ENCODE measurements at regions not wholly inside any gene's neighbourhood (a gene's known extent, or its start where the extent isn't known, plus 50 kb on each side); places are given as distances from the start of the nearest gene placed in this dataset.

DNA sequence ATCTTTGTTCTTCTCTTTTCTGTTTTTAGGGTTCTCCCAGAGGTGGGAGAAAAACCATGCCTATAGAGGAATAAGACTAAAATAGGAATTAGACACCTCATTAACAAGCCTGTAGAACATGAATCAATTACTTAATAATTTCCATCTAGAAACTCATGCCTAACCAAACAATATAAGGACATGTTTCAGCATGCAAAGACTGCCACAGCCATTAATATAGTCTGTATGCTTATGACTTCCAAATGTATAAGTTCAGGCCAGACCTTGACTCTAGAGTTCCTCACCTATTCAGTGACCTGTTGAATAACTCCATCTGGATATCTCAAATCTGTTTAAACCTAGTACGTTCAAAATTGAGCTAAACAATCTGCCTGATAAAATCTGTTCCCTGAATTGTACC is 304.6 kb downstream of the BMP4 start:
- Histone ChIP-seq H3K9ac (ENCODE audit: extremely low read depth, low read length, poor library complexity, severe bottlenecking) (no peak overlapping the region), H3K9me3 (ENCODE audit: control insufficient read depth, low read length) (peaks cover 9% of the 10 kb centered on the region), H3K27me3 (ENCODE audit: control insufficient read depth, insufficient read depth, low read length, poor library complexity, severe bottlenecking) (no peaks in the 10 kb centered on the region), H3K4me3 (ENCODE audit: low read length) (no peak overlapping the region), H3K4me1 (ENCODE audit: control insufficient read depth, insufficient read depth, low read length) (no peaks in the 10 kb centered on the region), H3K36me3 (ENCODE audit: control insufficient read depth, insufficient read depth, low read length) (no peaks in the 10 kb centered on the region), H3K27ac (ENCODE audit: low read depth, low read length) (no peak overlapping the region)
- TF ChIP-seq, protein P1, sequence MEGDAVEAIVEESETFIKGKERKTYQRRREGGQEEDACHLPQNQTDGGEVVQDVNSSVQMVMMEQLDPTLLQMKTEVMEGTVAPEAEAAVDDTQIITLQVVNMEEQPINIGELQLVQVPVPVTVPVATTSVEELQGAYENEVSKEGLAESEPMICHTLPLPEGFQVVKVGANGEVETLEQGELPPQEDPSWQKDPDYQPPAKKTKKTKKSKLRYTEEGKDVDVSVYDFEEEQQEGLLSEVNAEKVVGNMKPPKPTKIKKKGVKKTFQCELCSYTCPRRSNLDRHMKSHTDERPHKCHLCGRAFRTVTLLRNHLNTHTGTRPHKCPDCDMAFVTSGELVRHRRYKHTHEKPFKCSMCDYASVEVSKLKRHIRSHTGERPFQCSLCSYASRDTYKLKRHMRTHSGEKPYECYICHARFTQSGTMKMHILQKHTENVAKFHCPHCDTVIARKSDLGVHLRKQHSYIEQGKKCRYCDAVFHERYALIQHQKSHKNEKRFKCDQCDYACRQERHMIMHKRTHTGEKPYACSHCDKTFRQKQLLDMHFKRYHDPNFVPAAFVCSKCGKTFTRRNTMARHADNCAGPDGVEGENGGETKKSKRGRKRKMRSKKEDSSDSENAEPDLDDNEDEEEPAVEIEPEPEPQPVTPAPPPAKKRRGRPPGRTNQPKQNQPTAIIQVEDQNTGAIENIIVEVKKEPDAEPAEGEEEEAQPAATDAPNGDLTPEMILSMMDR (conservative IDR thresholded peaks at IDR 0.05) = no peak
- H3K27ac Mint-ChIP-seq = no peak overlapping the region
- H3K4me1 Mint-ChIP-seq = peaks cover 7% of the 10 kb centered on the region
- H3K36me3 Mint-ChIP-seq (ENCODE audit: low read depth) = no peaks in the 10 kb centered on the region
- 90 to 94% methylated on average over 1 of the region's 1 CpG for WGBS, 2 experiments (ENCODE audit: insufficient coverage in 1 of 2, insufficient read length in 1 of 2)
- DNase-seq = no peak
- peaks cover 3% of the 10 kb centered on the region for H3K9me3 Mint-ChIP-seq
- H3K4me3 Mint-ChIP-seq = no peak overlapping the region
- no peaks in the 10 kb centered on the region for H3K27me3 Mint-ChIP-seq (ENCODE audit: insufficient read depth)

DNA sequence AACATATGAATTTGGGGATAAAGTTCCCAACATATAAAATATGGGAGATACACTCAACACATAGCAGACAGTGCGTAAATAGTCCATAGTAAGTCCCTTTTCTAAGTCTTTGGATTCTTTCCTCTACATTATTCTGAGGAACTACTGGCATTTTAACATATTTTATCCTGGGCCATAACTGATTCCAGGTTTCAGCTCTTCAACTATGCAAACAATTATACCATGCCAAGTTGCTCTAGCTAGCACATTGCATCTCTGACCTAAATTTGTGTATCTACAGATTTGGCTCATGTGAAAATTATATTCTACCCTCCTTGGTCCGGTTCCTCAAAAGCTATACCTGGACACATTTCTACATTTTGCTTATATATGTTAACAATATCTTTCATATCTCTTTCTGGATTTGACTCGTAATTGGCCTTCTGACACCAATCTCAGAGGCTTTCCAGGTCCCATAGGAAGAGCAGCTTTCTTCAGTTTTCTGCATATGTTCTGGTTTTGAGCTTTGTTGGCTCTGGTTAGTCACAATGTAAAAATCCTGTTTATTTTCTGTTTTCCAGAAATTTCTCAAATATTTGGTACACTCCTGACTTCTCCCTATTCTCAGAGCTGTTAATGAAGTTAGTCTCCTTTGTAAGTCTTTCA is 305.4 kb downstream of the BMP4 start:
- TF ChIP-seq, protein P1 (conservative IDR thresholded peaks at IDR 0.05) = no peak
- peaks cover 5% of the 10 kb centered on the region for H3K9me3 Mint-ChIP-seq
- Histone ChIP-seq H3K9me3 (ENCODE audit: control insufficient read depth, low read length) (peaks cover 9% of the 10 kb centered on the region), H3K36me3 (ENCODE audit: control insufficient read depth, insufficient read depth, low read length) (no peaks in the 10 kb centered on the region), H3K27me3 (ENCODE audit: control insufficient read depth, insufficient read depth, low read length, poor library complexity, severe bottlenecking) (no peaks in the 10 kb centered on the region), H3K9ac (ENCODE audit: extremely low read depth, low read length, poor library complexity, severe bottlenecking) (no peak overlapping the region), H3K4me3 (ENCODE audit: low read length) (no peak overlapping the region), H3K27ac (ENCODE audit: low read depth, low read length) (no peak overlapping the region), H3K4me1 (ENCODE audit: control insufficient read depth, insufficient read depth, low read length) (no peaks in the 10 kb centered on the region)
- no peak for DNase-seq
- no peaks in the 10 kb centered on the region for H3K27me3 Mint-ChIP-seq (ENCODE audit: insufficient read depth)
- H3K4me1 Mint-ChIP-seq = peaks cover 7% of the 10 kb centered on the region
- no peak overlapping the region for H3K27ac Mint-ChIP-seq
- H3K36me3 Mint-ChIP-seq (ENCODE audit: low read depth) = no peaks in the 10 kb centered on the region
- 90 to 93% methylated on average over 3 of the region's 3 CpGs for WGBS, 2 experiments (ENCODE audit: insufficient coverage in 1 of 2, insufficient read length in 1 of 2)
- H3K4me3 Mint-ChIP-seq = no peak overlapping the region

DNA sequence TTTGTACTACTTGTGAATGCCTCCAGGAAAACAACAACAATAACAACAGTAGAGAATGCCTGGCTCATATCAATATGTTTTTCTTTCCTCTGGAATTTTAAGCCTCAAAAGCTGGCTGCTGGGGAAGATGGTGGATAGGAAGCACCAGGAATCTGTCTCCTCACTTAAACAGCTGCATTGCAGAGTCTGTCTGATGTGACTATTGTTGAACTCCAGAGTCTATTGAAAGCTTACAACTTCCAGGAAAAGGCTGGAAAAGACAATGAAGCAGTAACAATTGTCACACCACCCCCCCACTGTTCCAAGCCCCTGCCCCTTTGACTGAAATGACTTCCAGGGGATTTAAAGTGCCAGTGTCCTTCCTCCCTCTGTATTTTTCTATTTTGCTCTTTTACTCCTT is 309.7 kb downstream of the BMP4 start:
- peak overlapping the region; percentile 50 for H3K27ac Mint-ChIP-seq
- no peaks in the 10 kb centered on the region for H3K27me3 Mint-ChIP-seq (ENCODE audit: insufficient read depth)
- no peak overlapping the region for H3K4me3 Mint-ChIP-seq
- Histone ChIP-seq H3K36me3 (ENCODE audit: control insufficient read depth, insufficient read depth, low read length) (no peaks in the 10 kb centered on the region), H3K4me3 (ENCODE audit: low read length) (no peak overlapping the region), H3K27me3 (ENCODE audit: control insufficient read depth, insufficient read depth, low read length, poor library complexity, severe bottlenecking) (no peaks in the 10 kb centered on the region), H3K9ac (ENCODE audit: extremely low read depth, low read length, poor library complexity, severe bottlenecking) (no peak overlapping the region), H3K4me1 (ENCODE audit: control insufficient read depth, insufficient read depth, low read length) (no peaks in the 10 kb centered on the region), H3K9me3 (ENCODE audit: control insufficient read depth, low read length) (peaks cover 17% of the 10 kb centered on the region), H3K27ac (ENCODE audit: low read depth, low read length) (peak overlapping the region; percentile 45)
- peaks cover 12% of the 10 kb centered on the region for H3K4me1 Mint-ChIP-seq
- TF ChIP-seq, protein P1 (conservative IDR thresholded peaks at IDR 0.05) = no peak
- no peaks in the 10 kb centered on the region for H3K36me3 Mint-ChIP-seq (ENCODE audit: low read depth)
- peak; percentile 66 for DNase-seq
- H3K9me3 Mint-ChIP-seq = peaks cover 10% of the 10 kb centered on the region
